HCT116 (cell line): ENCODE measurements at regions not wholly inside any gene's neighbourhood (a gene's known extent, or its start where the extent isn't known, plus 50 kb on each side); places are given as distances from the start of the nearest gene placed in this dataset.

ENCODE experiments used
- ATAC-seq: fragments of 200-7000 bp; cut with Tn5 transposase; 2 replicates; pipeline ENCODE4 v1.9.1; 2020; ENCODE audit warnings: mild to moderate bottlenecking, moderate library complexity
- BruUV-seq: library from RNA; stranded (reverse); fragments of 400-500 nt; replicated peaks from 2 replicates; lab custom pipeline; 2021; lab: Mats Ljungman, UMichigan
- CTCF ChIA-PET: fragments of 300-600 bp; sonication (Branson Sonifier 250); formaldehyde crosslinking; loops from one replicate; lab custom pipeline; 2021; ENCODE audit warnings: antibody characterized with exemption; lab: Charles Lee
- POLR2A ChIA-PET: fragments of 300-600, 350-600 bp; sonication (Branson Sonifier 250); formaldehyde crosslinking; loops from one replicate; lab custom pipeline; 2021; ENCODE audit warnings: antibody characterized with exemption; lab: Charles Lee
- RAD21 ChIA-PET, 2 experiments: fragments of 300-600 bp; sonication (Branson Sonifier 250); formaldehyde crosslinking; loops; one replicate each; lab custom pipeline; 2023; ENCODE audit warnings: low total read pairs in 2 of 2; ENCODE audit not compliant: uncharacterized antibody in 2 of 2, unreplicated experiment in 2 of 2, low non-redundant PET in 1 of 2; lab: Charles Lee
- DNase-seq: peaks from one replicate; pipeline ENCODE4 v3.0.0-alpha.2; 2010; ENCODE audit warnings: low read depth, low spot score
- H2AFZ ChIP-seq: fragments of 200-600 bp; shearing (Covaris generic), sonication (generic); 2 replicates; pipeline ENCODE4 v1.6.1; 2017; ENCODE audit warnings: low read depth, mixed run types, mixed read lengths, antibody characterized with exemption, low read length; ENCODE audit not compliant: poor library complexity, severe bottlenecking
- H3K27ac ChIP-seq: 2 replicates; pipeline ENCODE4 v1.5.1; 2012; ENCODE audit warnings: low read depth, low read length
- H3K27me3 ChIP-seq: fragments of 200-600 bp; sonication (generic); 2 replicates; pipeline ENCODE4 v1.6.1; 2016; ENCODE audit warnings: mixed run types, low read length, mixed read lengths; ENCODE audit not compliant: insufficient read depth
- H3K36me3 ChIP-seq, 2 experiments: fragments of 200-500 bp in 1 of 2; fragments of 200-600 bp in 1 of 2; sonication (Bioruptor generic) in 1 of 2; sonication (generic) in 1 of 2; 2 replicates each; pipeline versions ENCODE4 v1.5.1 to v1.6.1; 2014 to 2016; ENCODE audit warnings: low read length in 2 of 2, inconsistent platforms in 1 of 2, mixed read lengths in 1 of 2, mixed run types in 1 of 2; ENCODE audit not compliant: insufficient read depth in 2 of 2, control insufficient read depth in 1 of 2
- H3K4me1 ChIP-seq, 2 experiments: fragments of 200-600 bp in 1 of 2; sonication (generic) in 1 of 2; 2 replicates each; pipeline versions ENCODE4 v1.5.1 to v1.6.1; 2012 to 2017; ENCODE audit warnings: low read length in 2 of 2, inconsistent platforms in 1 of 2, mild to moderate bottlenecking in 1 of 2, mixed read lengths in 1 of 2, mixed run types in 1 of 2, moderate library complexity in 1 of 2; ENCODE audit not compliant: insufficient read depth in 2 of 2, control insufficient read depth in 1 of 2
- H3K4me2 ChIP-seq: fragments of 200-600 bp; sonication (generic); 2 replicates; pipeline ENCODE4 v1.6.1; 2017; ENCODE audit warnings: mixed run types, low read length, mixed read lengths
- H3K4me3 ChIP-seq, 2 experiments: fragments of 200-600 bp in 1 of 2; sonication (generic) in 1 of 2; replicated peaks in 1 of 2; 2 replicates each; pipeline ENCODE4 v1.5.1; 2011 to 2016; ENCODE audit warnings: low read length in 2 of 2, control low read depth in 1 of 2, low read depth in 1 of 2, mild to moderate bottlenecking in 1 of 2, mixed read lengths in 1 of 2, mixed run types in 1 of 2
- H3K79me2 ChIP-seq: fragments of 200-600 bp; sonication (generic); 2 replicates; pipeline ENCODE4 v1.6.1; 2017; ENCODE audit warnings: mild to moderate bottlenecking, mixed run types, low read length, moderate library complexity, mixed read lengths; ENCODE audit not compliant: insufficient read depth
- H3K9ac ChIP-seq: fragments of 200-600 bp; sonication (generic); 2 replicates; pipeline ENCODE4 v1.6.1; 2016; ENCODE audit warnings: low read length, mixed read lengths
- H3K9me2 ChIP-seq: fragments of 200-600 bp; sonication (generic), shearing (Covaris generic); 2 replicates; pipeline ENCODE4 v1.6.1; 2017; ENCODE audit warnings: mixed run types, mild to moderate bottlenecking, moderate library complexity; ENCODE audit not compliant: insufficient read depth
- H3K9me3 ChIP-seq, 2 experiments: fragments of 200-500 bp in 1 of 2; fragments of 200-600 bp in 1 of 2; sonication (Bioruptor generic) in 1 of 2; sonication (generic) in 1 of 2; 2 replicates each; pipeline ENCODE4 v1.6.1; 2014 to 2017; ENCODE audit warnings: low read length in 2 of 2, mixed read lengths in 2 of 2, inconsistent platforms in 1 of 2, low read depth in 1 of 2, mild to moderate bottlenecking in 1 of 2, mixed run types in 1 of 2, moderate library complexity in 1 of 2; ENCODE audit not compliant: control insufficient read depth in 1 of 2, insufficient read depth in 1 of 2
- H4K20me1 ChIP-seq: fragments of 200-600 bp; sonication (generic), shearing (Covaris generic); 2 replicates; pipeline ENCODE4 v1.6.1; 2017; ENCODE audit warnings: mixed run types, mild to moderate bottlenecking, moderate library complexity; ENCODE audit not compliant: insufficient read depth
- ELF1 ChIP-seq: IDR thresholded peaks from 2 replicates; pipeline ENCODE4 v1.6.1; 2012; ENCODE audit warnings: low read depth, borderline replicate concordance
- EZH2phosphoT487 ChIP-seq: fragments of 200-600 bp; IDR thresholded peaks from 2 replicates; pipeline ENCODE4 v1.6.1; 2018; ENCODE audit warnings: antibody characterized with exemption, borderline replicate concordance
- POLR2A ChIP-seq: IDR thresholded peaks from 2 replicates; pipeline ENCODE4 v1.7.0; 2011; ENCODE audit warnings: borderline replicate concordance; ENCODE audit not compliant: insufficient read depth, insufficient read length; ENCODE audit errors: extremely low read depth
- POLR2AphosphoS5 ChIP-seq: IDR thresholded peaks from 2 replicates; pipeline ENCODE4 v1.6.1; 2011; ENCODE audit warnings: mild to moderate bottlenecking, low read depth, low read length, moderate library complexity
- SIN3A ChIP-seq: IDR thresholded peaks from 2 replicates; pipeline ENCODE4 v1.6.1; 2012; ENCODE audit warnings: low read depth
- SRF ChIP-seq: IDR thresholded peaks from 2 replicates; pipeline ENCODE4 v1.6.1; 2012; ENCODE audit warnings: low read depth
- ZFX ChIP-seq: fragments of 450-650 bp; IDR thresholded peaks from 2 replicates; pipeline ENCODE4 v1.6.1; 2017
- ZNF274 ChIP-seq: fragments of 200-500 bp; sonication (Bioruptor generic); IDR thresholded peaks from 2 replicates; pipeline ENCODE4 v1.6.1; 2014; ENCODE audit warnings: mild to moderate bottlenecking, low read depth, low read length, inconsistent platforms
- intact Hi-C: fragments of 100-400 bp; cut with micrococcal nuclease; formaldehyde crosslinking; loops from 2 replicates; pipeline ENCODE4 v1.10.0; 2022
- TF ChIP-seq, protein P1 (sequence below), 3 experiments: fragments of 200-600 bp in 1 of 3; sonication (generic) in 1 of 3; IDR thresholded peaks in 2 of 3; conservative IDR thresholded peaks in 1 of 3; 2 replicates each; pipeline ENCODE4 v1.5.1; 2012 to 2017; ENCODE audit warnings: low read depth in 2 of 3, low read length in 2 of 3, antibody characterized with exemption in 1 of 3, borderline replicate concordance in 1 of 3, control low read depth in 1 of 3, mild to moderate bottlenecking in 1 of 3, mixed read lengths in 1 of 3, mixed run types in 1 of 3, moderate library complexity in 1 of 3; ENCODE audit not compliant: insufficient read depth in 1 of 3
- TF ChIP-seq, protein P2 (sequence below): IDR thresholded peaks from 2 replicates; pipeline ENCODE4 v1.6.1; 2012; ENCODE audit warnings: low read depth
- TF ChIP-seq, protein P3 (sequence below): IDR thresholded peaks from 2 replicates; pipeline ENCODE4 v1.6.1; 2012
- TF ChIP-seq, protein P4 (sequence below): IDR thresholded peaks from 2 replicates; pipeline ENCODE4 v1.6.1; 2012
- TF ChIP-seq, protein P5 (sequence below): IDR thresholded peaks from 2 replicates; pipeline ENCODE4 v1.6.1; 2011; ENCODE audit warnings: mild to moderate bottlenecking, low read length, moderate library complexity; ENCODE audit not compliant: insufficient replicate concordance; ENCODE audit errors: extremely low read depth

DNA sequence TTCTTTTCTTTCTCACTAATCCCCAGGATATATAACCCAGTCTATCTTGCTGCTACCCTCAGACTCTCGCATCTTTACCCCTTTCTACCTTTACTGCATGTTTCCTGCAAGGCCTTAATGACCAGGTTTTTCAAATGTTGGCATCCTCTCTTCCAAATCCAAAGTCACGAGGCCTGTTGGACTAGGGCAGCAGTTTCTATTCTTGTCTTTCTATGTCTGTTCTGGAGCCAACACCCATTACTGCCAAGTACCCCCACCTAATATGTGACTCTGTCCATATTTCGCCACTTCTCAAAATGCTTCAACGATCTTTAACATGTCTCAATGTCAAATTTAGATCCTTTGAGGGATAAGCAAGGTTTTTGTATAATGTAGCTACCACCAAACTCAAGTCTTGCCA lies 443.4 kb downstream of the BMP2 start:
- Histone ChIP-seq H3K4me1 (no peaks in the 10 kb centered on the region), H3K9ac (no peak overlapping the region), H3K36me3 (no peaks in the 10 kb centered on the region), H3K9me3 (peaks cover 0 to 10% of the 10 kb centered on the region in 2 experiments; a peak in 3 of 4 replicates), H3K79me2 (no peaks in the 10 kb centered on the region), H3K27ac (no peak overlapping the region), H3K4me2 (no peak overlapping the region), H4K20me1 (no peaks in the 10 kb centered on the region), H3K27me3 (no peaks in the 10 kb centered on the region), H3K4me3 (no peak overlapping the region), H2AFZ (no peak overlapping the region), H3K9me2 (no peaks in the 10 kb centered on the region)
- intact Hi-C loops = no loop called here
- TF ChIP-seq, protein P1, sequence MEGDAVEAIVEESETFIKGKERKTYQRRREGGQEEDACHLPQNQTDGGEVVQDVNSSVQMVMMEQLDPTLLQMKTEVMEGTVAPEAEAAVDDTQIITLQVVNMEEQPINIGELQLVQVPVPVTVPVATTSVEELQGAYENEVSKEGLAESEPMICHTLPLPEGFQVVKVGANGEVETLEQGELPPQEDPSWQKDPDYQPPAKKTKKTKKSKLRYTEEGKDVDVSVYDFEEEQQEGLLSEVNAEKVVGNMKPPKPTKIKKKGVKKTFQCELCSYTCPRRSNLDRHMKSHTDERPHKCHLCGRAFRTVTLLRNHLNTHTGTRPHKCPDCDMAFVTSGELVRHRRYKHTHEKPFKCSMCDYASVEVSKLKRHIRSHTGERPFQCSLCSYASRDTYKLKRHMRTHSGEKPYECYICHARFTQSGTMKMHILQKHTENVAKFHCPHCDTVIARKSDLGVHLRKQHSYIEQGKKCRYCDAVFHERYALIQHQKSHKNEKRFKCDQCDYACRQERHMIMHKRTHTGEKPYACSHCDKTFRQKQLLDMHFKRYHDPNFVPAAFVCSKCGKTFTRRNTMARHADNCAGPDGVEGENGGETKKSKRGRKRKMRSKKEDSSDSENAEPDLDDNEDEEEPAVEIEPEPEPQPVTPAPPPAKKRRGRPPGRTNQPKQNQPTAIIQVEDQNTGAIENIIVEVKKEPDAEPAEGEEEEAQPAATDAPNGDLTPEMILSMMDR (IDR thresholded peaks at IDR 0.05 in 2 of 3, conservative IDR thresholded peaks at IDR 0.05 in 1 of 3; ENCODE audit: borderline replicate concordance in 1 of 3, insufficient read depth in 1 of 3, low read depth in 2 of 3, low read length in 2 of 3) = no peak
- TF ChIP-seq POLR2A (no peak), POLR2AphosphoS5 (no peak), ZFX (no peak), EZH2phosphoT487 (no peak), ZNF274 (no peak), SIN3A (no peak), ELF1 (no peak), SRF (no peak)
- TF ChIP-seq, protein P2, sequence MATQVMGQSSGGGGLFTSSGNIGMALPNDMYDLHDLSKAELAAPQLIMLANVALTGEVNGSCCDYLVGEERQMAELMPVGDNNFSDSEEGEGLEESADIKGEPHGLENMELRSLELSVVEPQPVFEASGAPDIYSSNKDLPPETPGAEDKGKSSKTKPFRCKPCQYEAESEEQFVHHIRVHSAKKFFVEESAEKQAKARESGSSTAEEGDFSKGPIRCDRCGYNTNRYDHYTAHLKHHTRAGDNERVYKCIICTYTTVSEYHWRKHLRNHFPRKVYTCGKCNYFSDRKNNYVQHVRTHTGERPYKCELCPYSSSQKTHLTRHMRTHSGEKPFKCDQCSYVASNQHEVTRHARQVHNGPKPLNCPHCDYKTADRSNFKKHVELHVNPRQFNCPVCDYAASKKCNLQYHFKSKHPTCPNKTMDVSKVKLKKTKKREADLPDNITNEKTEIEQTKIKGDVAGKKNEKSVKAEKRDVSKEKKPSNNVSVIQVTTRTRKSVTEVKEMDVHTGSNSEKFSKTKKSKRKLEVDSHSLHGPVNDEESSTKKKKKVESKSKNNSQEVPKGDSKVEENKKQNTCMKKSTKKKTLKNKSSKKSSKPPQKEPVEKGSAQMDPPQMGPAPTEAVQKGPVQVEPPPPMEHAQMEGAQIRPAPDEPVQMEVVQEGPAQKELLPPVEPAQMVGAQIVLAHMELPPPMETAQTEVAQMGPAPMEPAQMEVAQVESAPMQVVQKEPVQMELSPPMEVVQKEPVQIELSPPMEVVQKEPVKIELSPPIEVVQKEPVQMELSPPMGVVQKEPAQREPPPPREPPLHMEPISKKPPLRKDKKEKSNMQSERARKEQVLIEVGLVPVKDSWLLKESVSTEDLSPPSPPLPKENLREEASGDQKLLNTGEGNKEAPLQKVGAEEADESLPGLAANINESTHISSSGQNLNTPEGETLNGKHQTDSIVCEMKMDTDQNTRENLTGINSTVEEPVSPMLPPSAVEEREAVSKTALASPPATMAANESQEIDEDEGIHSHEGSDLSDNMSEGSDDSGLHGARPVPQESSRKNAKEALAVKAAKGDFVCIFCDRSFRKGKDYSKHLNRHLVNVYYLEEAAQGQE = no peak
- TF ChIP-seq, protein P3, sequence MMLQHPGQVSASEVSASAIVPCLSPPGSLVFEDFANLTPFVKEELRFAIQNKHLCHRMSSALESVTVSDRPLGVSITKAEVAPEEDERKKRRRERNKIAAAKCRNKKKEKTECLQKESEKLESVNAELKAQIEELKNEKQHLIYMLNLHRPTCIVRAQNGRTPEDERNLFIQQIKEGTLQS = no peak
- TF ChIP-seq, protein P4, sequence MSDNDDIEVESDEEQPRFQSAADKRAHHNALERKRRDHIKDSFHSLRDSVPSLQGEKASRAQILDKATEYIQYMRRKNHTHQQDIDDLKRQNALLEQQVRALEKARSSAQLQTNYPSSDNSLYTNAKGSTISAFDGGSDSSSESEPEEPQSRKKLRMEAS = no peak
- TF ChIP-seq, protein P5, sequence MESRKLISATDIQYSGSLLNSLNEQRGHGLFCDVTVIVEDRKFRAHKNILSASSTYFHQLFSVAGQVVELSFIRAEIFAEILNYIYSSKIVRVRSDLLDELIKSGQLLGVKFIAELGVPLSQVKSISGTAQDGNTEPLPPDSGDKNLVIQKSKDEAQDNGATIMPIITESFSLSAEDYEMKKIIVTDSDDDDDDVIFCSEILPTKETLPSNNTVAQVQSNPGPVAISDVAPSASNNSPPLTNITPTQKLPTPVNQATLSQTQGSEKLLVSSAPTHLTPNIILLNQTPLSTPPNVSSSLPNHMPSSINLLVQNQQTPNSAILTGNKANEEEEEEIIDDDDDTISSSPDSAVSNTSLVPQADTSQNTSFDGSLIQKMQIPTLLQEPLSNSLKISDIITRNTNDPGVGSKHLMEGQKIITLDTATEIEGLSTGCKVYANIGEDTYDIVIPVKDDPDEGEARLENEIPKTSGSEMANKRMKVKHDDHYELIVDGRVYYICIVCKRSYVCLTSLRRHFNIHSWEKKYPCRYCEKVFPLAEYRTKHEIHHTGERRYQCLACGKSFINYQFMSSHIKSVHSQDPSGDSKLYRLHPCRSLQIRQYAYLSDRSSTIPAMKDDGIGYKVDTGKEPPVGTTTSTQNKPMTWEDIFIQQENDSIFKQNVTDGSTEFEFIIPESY = no peak
- CTCF ChIA-PET = no interaction called here
- POLR2A ChIA-PET = no interaction called here
- no TSS peak for BruUV-seq
- RAD21 ChIA-PET = no interaction called here
- ATAC-seq (no peak), DNase-seq (no peak)
